GM13977 (cell line): ENCODE measurements at regions not wholly inside any gene's neighbourhood (a gene's known extent, or its start where the extent isn't known, plus 50 kb on each side); places are given as distances from the start of the nearest gene placed in this dataset.

Experiments used
- DNase-seq: peaks from one replicate; pipeline ENCODE4 v3.0.0; 2012; ENCODE audit warnings: low spot score
- in situ Hi-C: fragments of 300-500 bp; cut with MboI; formaldehyde crosslinking; loops from one replicate; pipeline ENCODE4 v1.12.0; 2022; ENCODE audit warnings: low sequenced_read_pairs, low pct_unique_long_range_greater_than_20kb, mixed read lengths, inconsistent platforms; ENCODE audit not compliant: unreplicated experiment
- TF ChIP-seq, protein P1 (sequence below): IDR thresholded peaks from 2 replicates; pipeline ENCODE4 v1.5.1; 2012; ENCODE audit warnings: mild to moderate bottlenecking, control low read depth; ENCODE audit not compliant: insufficient read depth; ENCODE audit errors: extremely low read depth, missing control alignments

DNA sequence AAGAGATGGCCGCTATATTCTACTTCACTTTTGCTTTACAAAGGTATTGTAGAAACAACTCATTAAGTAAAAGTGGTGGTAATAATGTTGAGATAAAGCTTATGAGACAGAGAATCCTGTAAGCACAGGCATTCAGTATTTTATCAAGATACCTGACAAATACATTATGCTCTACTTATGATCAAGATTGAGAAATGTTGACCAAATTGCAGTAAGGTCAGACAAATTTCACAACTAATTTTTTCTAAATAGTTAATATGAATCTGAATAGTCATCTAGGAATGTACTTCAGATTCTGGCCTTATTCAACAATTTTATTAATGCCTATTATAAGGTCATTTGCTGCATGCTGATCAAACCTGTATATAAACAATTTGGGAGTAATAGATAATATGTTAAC is 95.1 kb upstream of the MBNL1 start:
- in situ Hi-C loops: no loop called here
- no peak for DNase-seq
- TF ChIP-seq, protein P1, sequence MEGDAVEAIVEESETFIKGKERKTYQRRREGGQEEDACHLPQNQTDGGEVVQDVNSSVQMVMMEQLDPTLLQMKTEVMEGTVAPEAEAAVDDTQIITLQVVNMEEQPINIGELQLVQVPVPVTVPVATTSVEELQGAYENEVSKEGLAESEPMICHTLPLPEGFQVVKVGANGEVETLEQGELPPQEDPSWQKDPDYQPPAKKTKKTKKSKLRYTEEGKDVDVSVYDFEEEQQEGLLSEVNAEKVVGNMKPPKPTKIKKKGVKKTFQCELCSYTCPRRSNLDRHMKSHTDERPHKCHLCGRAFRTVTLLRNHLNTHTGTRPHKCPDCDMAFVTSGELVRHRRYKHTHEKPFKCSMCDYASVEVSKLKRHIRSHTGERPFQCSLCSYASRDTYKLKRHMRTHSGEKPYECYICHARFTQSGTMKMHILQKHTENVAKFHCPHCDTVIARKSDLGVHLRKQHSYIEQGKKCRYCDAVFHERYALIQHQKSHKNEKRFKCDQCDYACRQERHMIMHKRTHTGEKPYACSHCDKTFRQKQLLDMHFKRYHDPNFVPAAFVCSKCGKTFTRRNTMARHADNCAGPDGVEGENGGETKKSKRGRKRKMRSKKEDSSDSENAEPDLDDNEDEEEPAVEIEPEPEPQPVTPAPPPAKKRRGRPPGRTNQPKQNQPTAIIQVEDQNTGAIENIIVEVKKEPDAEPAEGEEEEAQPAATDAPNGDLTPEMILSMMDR: no peak

DNA sequence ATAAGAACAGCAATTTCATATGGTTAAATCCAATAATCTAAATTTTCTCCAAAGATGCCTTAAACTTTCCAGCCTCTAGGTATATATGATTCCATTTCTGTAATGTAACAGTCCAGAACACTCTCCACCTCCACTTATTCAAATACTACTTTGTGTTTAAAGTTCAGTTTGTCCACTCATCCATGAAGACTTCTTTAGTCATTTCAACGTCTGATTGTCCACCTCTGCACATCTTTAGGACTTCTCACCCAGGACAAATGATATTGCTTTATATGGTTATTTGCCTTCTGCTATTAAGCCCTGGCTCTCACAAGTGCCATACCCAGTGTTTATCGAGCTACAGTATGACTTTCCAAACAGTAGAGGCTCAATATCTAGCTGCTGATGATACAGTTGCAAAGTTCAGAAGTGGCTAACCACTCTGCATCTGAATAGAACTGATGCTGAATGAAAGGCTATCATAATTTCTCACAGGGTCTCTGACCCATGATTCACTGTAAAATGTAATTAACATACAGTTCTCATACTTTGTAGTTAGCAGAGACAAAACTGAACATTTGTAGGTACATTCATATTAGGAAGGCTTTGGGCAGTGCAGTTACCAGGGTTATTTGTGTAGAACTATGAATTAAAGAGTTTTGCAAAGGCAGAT is 93.7 kb upstream of the MBNL1 start:
- TF ChIP-seq, protein P1: no peak
- in situ Hi-C loops: no loop called here
- DNase-seq: no peak

DNA sequence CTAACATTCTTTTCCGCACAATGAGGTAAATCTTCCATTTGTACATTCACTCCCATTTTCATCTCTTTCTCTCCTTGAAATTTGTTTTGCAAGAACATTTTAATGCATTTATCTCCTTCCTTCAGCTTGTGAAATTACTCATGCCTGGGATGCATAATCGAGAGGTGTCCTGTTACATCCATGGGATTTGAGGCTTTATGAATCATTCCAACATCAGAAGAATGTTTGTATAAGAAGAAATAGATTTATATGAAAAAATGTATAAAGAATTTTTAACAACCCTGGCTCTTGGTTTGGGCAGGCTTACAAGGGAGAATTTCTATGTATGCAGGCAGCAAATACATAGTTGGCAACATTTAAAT is 93.2 kb upstream of the MBNL1 start:
- no peak for DNase-seq
- in situ Hi-C loops: no loop called here
- TF ChIP-seq, protein P1: no peak

DNA sequence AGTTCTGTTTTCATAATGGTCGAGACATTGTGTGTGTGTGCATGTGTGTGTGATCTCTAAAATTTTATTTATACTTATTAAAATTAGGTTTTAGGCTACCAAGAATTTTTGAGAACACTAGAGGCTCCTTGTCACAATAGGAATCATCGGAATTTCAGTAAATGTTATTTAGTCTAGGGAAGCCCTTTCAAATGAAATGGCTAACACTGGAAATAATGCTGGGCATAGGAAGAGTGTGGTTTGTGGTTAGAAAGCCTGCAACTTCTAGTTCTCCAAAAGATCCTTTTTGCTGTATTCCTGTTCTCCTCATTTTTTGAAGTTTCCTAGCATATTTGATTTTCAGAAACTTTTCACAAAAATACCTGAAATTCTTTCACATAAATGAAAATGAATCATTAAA is 92.5 kb upstream of the MBNL1 start:
- in situ Hi-C loops: no loop called here

DNA sequence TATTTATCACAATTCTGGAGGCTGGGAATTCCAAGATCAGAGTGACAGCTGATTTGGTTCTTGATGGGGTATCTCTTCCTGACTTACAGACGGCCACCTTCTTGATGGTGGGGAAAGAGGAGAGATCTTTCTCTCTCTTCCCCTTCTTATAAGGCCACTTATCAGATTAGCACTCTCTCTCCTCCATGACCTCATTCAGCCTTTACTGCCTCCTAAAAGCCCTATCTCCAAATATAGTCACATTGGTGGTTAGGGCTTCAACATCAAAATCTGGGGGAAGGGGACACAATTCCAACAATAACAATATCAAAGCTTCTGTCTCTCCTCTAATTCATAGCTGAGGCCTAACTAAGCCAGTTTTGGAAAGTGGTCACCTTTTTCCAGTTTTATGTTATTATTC is 91.7 kb upstream of the MBNL1 start:
- in situ Hi-C loops: no loop called here
- no peak for DNase-seq
- TF ChIP-seq, protein P1: no peak

More for the DNA sequence above, 92.5 kb upstream of the MBNL1 start:
- DNase-seq: no peak
- TF ChIP-seq, protein P1: no peak

DNA sequence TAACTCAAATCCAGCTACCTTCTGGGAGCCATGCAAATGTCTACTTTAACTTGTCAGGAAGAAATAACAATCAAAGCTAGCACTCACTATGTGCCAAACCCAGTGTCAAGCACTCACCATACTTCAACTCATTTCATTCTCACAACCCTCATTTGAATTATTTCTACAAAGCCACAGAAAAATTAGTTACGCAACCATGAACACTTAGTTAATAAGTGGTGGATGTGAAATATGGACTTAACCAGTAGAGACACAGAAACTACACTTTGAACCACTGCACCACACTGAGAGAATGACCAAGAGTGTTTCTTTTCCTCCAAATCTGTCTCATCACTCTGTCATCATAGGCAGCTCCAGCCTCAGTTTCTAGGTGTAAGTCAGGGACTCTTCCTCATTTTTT is 91.0 kb upstream of the MBNL1 start:
- TF ChIP-seq, protein P1: no peak
- in situ Hi-C loops: no loop called here
- DNase-seq: no peak

DNA sequence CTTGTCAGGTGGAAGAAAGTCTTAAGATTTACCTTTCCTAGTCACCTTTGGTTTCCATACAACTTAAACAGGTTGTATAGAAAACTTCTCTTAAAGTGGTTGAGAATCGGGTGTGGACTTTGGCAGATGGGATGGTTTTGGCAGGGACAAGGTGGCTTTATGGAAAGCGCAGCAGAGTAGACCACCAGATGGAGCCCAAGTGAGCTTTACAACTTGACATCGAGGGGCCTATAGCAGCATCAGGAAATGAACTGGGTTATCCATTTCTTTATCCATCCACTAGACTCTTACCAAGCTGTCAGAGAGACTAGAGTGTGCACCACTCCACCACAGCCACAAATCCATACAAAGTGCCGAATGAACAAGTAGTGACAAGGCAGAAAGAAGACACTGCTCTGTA is 85.3 kb upstream of the MBNL1 start:
- TF ChIP-seq, protein P1: peak; percentile 62
- in situ Hi-C loops: no loop called here
- DNase-seq: no peak
